SK-N-SH treated with all-trans-retinoic acid at 6 μM for 48 hours (cell line): ENCODE measurements at regions not wholly inside any gene's neighbourhood (a gene's known extent, or its start where the extent isn't known, plus 50 kb on each side); places are given as distances from the start of the nearest gene placed in this dataset.

Source experiments
- ATAC-seq: fragments of 200-7000 bp; cut with Tn5 transposase; 3 replicates; pipeline ENCODE4 v1.9.1; 2020; ENCODE audit warnings: mild to moderate bottlenecking, moderate library complexity
- ARNTL ChIP-seq: fragments of 450-650 bp; formaldehyde crosslinking; IDR thresholded peaks from 2 replicates; pipeline ENCODE4 v1.5.0; 2020; ENCODE audit warnings: low read depth, mild to moderate bottlenecking, moderate library complexity, borderline replicate concordance
- BACH2 ChIP-seq: fragments of 250-450 bp; sonication (Bioruptor Pico); IDR thresholded peaks from 2 replicates; pipeline ENCODE4 v1.9.0; 2021; ENCODE audit warnings: mild to moderate bottlenecking, borderline replicate concordance
- CSDC2 ChIP-seq: fragments of 250-450 bp; sonication (Bioruptor Pico); IDR thresholded peaks from 2 replicates; pipeline ENCODE4 v1.5.0; 2020; ENCODE audit warnings: mild to moderate bottlenecking, moderate library complexity
- ESRRG ChIP-seq: fragments of 250-450 bp; sonication (Bioruptor Pico); IDR thresholded peaks from 2 replicates; pipeline ENCODE4 v1.6.1; 2021; ENCODE audit warnings: mild to moderate bottlenecking
- GLIS3 ChIP-seq: fragments of 250-450 bp; sonication (Bioruptor Pico); IDR thresholded peaks from 2 replicates; pipeline ENCODE4 v1.5.0; 2020; ENCODE audit warnings: mild to moderate bottlenecking, moderate library complexity
- ISL1 ChIP-seq: fragments of 250-450 bp; sonication (Bioruptor Pico); IDR thresholded peaks from 2 replicates; pipeline ENCODE4 v2.1.2; 2022; ENCODE audit warnings: mild to moderate bottlenecking, moderate library complexity
- OSR1 ChIP-seq: fragments of 250-450 bp; sonication (Bioruptor Pico); IDR thresholded peaks from 2 replicates; pipeline ENCODE4 v1.8.0; 2022; ENCODE audit warnings: moderate library complexity, mild to moderate bottlenecking, inconsistent platforms
- PATZ1 ChIP-seq: fragments of 250-450 bp; sonication (Bioruptor Pico); IDR thresholded peaks from 2 replicates; pipeline ENCODE4 v1.8.0; 2020; ENCODE audit warnings: mild to moderate bottlenecking, moderate library complexity, borderline replicate concordance
- PPARA ChIP-seq: fragments of 250-450 bp; sonication (Bioruptor Pico); IDR thresholded peaks from 2 replicates; pipeline ENCODE4 v1.5.0; 2020; ENCODE audit warnings: mild to moderate bottlenecking, borderline replicate concordance
- RARB ChIP-seq: fragments of 250-450 bp; sonication (Bioruptor Pico); IDR thresholded peaks from 2 replicates; pipeline ENCODE4 v1.8.0; 2021; ENCODE audit warnings: mild to moderate bottlenecking, moderate library complexity
- SNAI2 ChIP-seq: fragments of 250-450 bp; sonication (Bioruptor Pico); IDR thresholded peaks from 2 replicates; pipeline ENCODE4 v1.5.0; 2020; ENCODE audit warnings: mild to moderate bottlenecking, moderate library complexity
- TCF4 ChIP-seq: fragments of 250-450 bp; sonication (Bioruptor Pico); IDR thresholded peaks from 2 replicates; pipeline ENCODE4 v1.8.0; 2021; ENCODE audit warnings: mild to moderate bottlenecking, moderate library complexity, borderline replicate concordance
- TOX ChIP-seq: fragments of 250-450 bp; sonication (Bioruptor Pico); IDR thresholded peaks from 2 replicates; pipeline ENCODE4 v1.8.0; 2021; ENCODE audit warnings: mild to moderate bottlenecking, moderate library complexity, borderline replicate concordance
- TSHZ2 ChIP-seq: fragments of 250-450 bp; sonication (Bioruptor Pico); IDR thresholded peaks from 2 replicates; pipeline ENCODE4 v1.5.0; 2020; ENCODE audit warnings: mild to moderate bottlenecking, moderate library complexity
- ZC3H10 ChIP-seq: fragments of 250-450 bp; sonication (Bioruptor Pico); IDR thresholded peaks from 2 replicates; pipeline ENCODE4 v1.5.1; 2021; ENCODE audit warnings: mild to moderate bottlenecking, moderate library complexity
- ZFP3 ChIP-seq: fragments of 250-450 bp; sonication (Bioruptor Pico); IDR thresholded peaks from 2 replicates; pipeline ENCODE4 v1.5.0; 2020; ENCODE audit warnings: mild to moderate bottlenecking, moderate library complexity
- ZFP30 ChIP-seq: fragments of 450-650 bp; formaldehyde crosslinking; IDR thresholded peaks from 2 replicates; pipeline ENCODE4 v1.5.0; 2022; ENCODE audit warnings: mild to moderate bottlenecking, moderate library complexity
- ZNF565 ChIP-seq: fragments of 450-650 bp; formaldehyde crosslinking; conservative IDR thresholded peaks from 2 replicates; pipeline ENCODE4 v1.5.0; 2020; ENCODE audit warnings: low read depth, mild to moderate bottlenecking, moderate library complexity
- ZNF8 ChIP-seq: fragments of 450-650 bp; formaldehyde crosslinking; IDR thresholded peaks from 2 replicates; pipeline ENCODE4 v1.5.0; 2020; ENCODE audit warnings: mild to moderate bottlenecking, moderate library complexity
- TF ChIP-seq, protein P1 (sequence below): fragments of 250-450 bp; sonication (Bioruptor Pico); IDR thresholded peaks from 2 replicates; pipeline ENCODE4 v1.5.1; 2020; ENCODE audit warnings: low read depth, mild to moderate bottlenecking, moderate library complexity
- TF ChIP-seq, protein P2 (sequence below): fragments of 250-450 bp; sonication (Bioruptor Pico); IDR thresholded peaks from 2 replicates; pipeline ENCODE4 v1.5.1; 2021; ENCODE audit warnings: mild to moderate bottlenecking, moderate library complexity
- TF ChIP-seq, protein P3 (sequence below): fragments of 250-450 bp; sonication (Bioruptor Pico); IDR thresholded peaks from 2 replicates; pipeline ENCODE4 v1.8.0; 2021; ENCODE audit warnings: low read depth, mild to moderate bottlenecking, moderate library complexity, borderline replicate concordance

GRCh38 chr11:119993722-119994121 lies 144.2 kb downstream of the TRIM29 start:
- TF ChIP-seq BACH2 (CRISPR knock-in tag): no peak
- no peak for ATAC-seq

- TF ChIP-seq ISL1 (CRISPR knock-in tag): no peak
- no peak for TF ChIP-seq SNAI2 (CRISPR knock-in tag)
- no peak for TF ChIP-seq OSR1
- no peak for TF ChIP-seq ESRRG (CRISPR knock-in tag)
- TF ChIP-seq CSDC2 (CRISPR knock-in tag): no peak
- TF ChIP-seq RARB: no peak
- TF ChIP-seq, protein P1, sequence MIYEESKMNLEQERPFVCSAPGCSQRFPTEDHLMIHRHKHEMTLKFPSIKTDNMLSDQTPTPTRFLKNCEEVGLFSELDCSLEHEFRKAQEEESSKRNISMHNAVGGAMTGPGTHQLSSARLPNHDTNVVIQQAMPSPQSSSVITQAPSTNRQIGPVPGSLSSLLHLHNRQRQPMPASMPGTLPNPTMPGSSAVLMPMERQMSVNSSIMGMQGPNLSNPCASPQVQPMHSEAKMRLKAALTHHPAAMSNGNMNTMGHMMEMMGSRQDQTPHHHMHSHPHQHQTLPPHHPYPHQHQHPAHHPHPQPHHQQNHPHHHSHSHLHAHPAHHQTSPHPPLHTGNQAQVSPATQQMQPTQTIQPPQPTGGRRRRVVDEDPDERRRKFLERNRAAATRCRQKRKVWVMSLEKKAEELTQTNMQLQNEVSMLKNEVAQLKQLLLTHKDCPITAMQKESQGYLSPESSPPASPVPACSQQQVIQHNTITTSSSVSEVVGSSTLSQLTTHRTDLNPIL (CRISPR knock-in tag): no peak
- no peak for TF ChIP-seq ZFP30 (CRISPR knock-in tag)
- TF ChIP-seq PPARA (CRISPR knock-in tag): no peak
- TF ChIP-seq ZC3H10: no peak
- ATAC-seq: no peak
Measured at GRCh38 chr11:119992171-119993051, 145.5 kb downstream of the TRIM29 start.

DNA sequence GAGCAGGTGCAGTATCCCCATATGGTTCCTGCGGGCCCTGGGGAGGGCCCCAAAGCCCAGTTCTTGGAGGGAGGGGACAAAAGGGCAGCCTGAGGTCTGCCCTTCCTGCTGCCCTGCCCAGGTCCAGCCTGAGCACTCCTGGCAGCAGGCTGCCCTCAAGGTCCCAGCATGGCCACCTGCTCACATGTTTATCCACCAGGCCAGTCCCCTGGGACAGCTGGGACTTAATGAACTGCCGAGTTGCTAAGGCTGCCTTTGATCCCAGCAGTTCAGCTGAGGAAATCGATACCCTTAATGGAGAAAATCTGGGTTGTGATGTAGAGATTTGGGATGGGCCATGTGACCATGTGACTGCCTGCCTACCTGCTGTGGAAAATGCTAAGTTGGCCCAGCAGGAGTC lies 146.2 kb downstream of the TRIM29 start:
- no peak for ATAC-seq
- TF ChIP-seq TOX (CRISPR knock-in tag) (no peak), ARNTL (CRISPR knock-in tag) (no peak), TSHZ2 (CRISPR knock-in tag) (no peak)
- TF ChIP-seq, protein P2, sequence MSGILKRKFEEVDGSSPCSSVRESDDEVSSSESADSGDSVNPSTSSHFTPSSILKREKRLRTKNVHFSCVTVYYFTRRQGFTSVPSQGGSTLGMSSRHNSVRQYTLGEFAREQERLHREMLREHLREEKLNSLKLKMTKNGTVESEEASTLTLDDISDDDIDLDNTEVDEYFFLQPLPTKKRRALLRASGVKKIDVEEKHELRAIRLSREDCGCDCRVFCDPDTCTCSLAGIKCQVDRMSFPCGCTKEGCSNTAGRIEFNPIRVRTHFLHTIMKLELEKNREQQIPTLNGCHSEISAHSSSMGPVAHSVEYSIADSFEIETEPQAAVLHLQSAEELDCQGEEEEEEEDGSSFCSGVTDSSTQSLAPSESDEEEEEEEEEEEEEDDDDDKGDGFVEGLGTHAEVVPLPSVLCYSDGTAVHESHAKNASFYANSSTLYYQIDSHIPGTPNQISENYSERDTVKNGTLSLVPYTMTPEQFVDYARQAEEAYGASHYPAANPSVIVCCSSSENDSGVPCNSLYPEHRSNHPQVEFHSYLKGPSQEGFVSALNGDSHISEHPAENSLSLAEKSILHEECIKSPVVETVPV (CRISPR knock-in tag): no peak
- TF ChIP-seq, all 23 proteins: peak for 0

GRCh38 chr11:119991022-119991404 lies 146.9 kb downstream of the TRIM29 start:
- no peak for ATAC-seq

More at GRCh38 chr11:119991022-119991404, 146.9 kb downstream of the TRIM29 start:
- TF ChIP-seq PATZ1 (CRISPR knock-in tag) (no peak), ZFP3 (no peak), ZFP30 (CRISPR knock-in tag) (no peak), ESRRG (CRISPR knock-in tag) (no peak), SNAI2 (CRISPR knock-in tag) (no peak), ZNF8 (CRISPR knock-in tag) (no peak), OSR1 (no peak), CSDC2 (CRISPR knock-in tag) (no peak), BACH2 (CRISPR knock-in tag) (no peak), TCF4 (CRISPR knock-in tag) (no peak), GLIS3 (no peak), ZC3H10 (no peak), ZNF565 (CRISPR knock-in tag) (no peak)
- TF ChIP-seq, protein P3, sequence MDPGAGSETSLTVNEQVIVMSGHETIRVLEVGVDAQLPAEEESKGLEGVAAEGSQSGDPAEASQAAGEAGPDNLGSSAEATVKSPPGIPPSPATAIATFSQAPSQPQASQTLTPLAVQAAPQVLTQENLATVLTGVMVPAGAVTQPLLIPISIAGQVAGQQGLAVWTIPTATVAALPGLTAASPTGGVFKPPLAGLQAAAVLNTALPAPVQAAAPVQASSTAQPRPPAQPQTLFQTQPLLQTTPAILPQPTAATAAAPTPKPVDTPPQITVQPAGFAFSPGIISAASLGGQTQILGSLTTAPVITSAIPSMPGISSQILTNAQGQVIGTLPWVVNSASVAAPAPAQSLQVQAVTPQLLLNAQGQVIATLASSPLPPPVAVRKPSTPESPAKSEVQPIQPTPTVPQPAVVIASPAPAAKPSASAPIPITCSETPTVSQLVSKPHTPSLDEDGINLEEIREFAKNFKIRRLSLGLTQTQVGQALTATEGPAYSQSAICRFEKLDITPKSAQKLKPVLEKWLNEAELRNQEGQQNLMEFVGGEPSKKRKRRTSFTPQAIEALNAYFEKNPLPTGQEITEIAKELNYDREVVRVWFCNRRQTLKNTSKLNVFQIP (CRISPR knock-in tag): no peak
- TF ChIP-seq, all 23 proteins: peak for 0
